ENCODE measurements at regions not wholly inside any gene's neighbourhood (a gene's known extent, or its start where the extent isn't known, plus 50 kb on each side); places are given as distances from the start of the nearest gene placed in this dataset.

- Histone ChIP-seq H3K27me3 (0 out of 2 replicates have a peak, but pooled peaks cover 4% of the 10 kb centered on the region), H3K4me3 (no peak overlapping the region), H3K27ac (no peak overlapping the region), H3K4me1 (no peaks in the 10 kb centered on the region), H3K36me3 (no peaks in the 10 kb centered on the region), H3K9me3 (replicated peaks) (no peaks in the 10 kb centered on the region)
- DNase-seq, result no peak
Observed at GRCh38 chr13:30565658-30566057, 52.1 kb upstream of the USPL1 start.

- Histone ChIP-seq H3K27me3 (0 out of 2 replicates have a peak, but pooled peaks cover 4% of the 10 kb centered on the region), H3K27ac (no peak overlapping the region), H3K36me3 (no peaks in the 10 kb centered on the region), H3K9me3 (replicated peaks) (no peaks in the 10 kb centered on the region), H3K4me1 (no peaks in the 10 kb centered on the region), H3K4me3 (no peak overlapping the region)
- DNase-seq, result no peak
Observed at GRCh38 chr13:30567072-30567471, 50.6 kb upstream of the USPL1 start.
